Neural cell (in vitro differentiated cells): ENCODE measurements at regions not wholly inside any gene's neighbourhood (a gene's known extent, or its start where the extent isn't known, plus 50 kb on each side); places are given as distances from the start of the nearest gene placed in this dataset.

Experiments used
- H2AFZ ChIP-seq: fragments of 200-600, 300-800 bp; sonication (generic), shearing (Covaris generic); 2 replicates; pipeline ENCODE4 v1.6.0; 2014; ENCODE audit warnings: low read depth, mild to moderate bottlenecking, antibody characterized with exemption, low read length, moderate library complexity
- H3F3A ChIP-seq: fragments of 200-600 bp; shearing (Covaris generic); 2 replicates; pipeline ENCODE4 v1.6.1; 2016; ENCODE audit warnings: mild to moderate bottlenecking, moderate library complexity, mixed read lengths, antibody characterized with exemption, low read length; ENCODE audit not compliant: insufficient read depth, poor library complexity, severe bottlenecking
- H3K27ac ChIP-seq: fragments of 200-600, 300-800 bp; sonication (generic), shearing (Covaris generic); 2 replicates; pipeline ENCODE4 v1.5.1; 2014; ENCODE audit warnings: mild to moderate bottlenecking, low read length, moderate library complexity
- H3K27me3 ChIP-seq: fragments of 300-800, 200-600 bp; sonication (generic), shearing (Covaris generic); 2 replicates; pipeline ENCODE4 v1.6.0; 2014; ENCODE audit warnings: mild to moderate bottlenecking, low read depth, low read length, moderate library complexity; ENCODE audit not compliant: insufficient read depth
- H3K36me3 ChIP-seq: fragments of 300-800, 200-600 bp; sonication (generic), shearing (Covaris generic); 2 replicates; pipeline ENCODE4 v1.5.1; 2014; ENCODE audit warnings: mild to moderate bottlenecking, antibody characterized with exemption, low read length, moderate library complexity; ENCODE audit not compliant: insufficient read depth
- H3K4me2 ChIP-seq: fragments of 300-800, 200-600 bp; sonication (generic), shearing (Covaris generic); 2 replicates; pipeline ENCODE4 v1.6.0; 2014; ENCODE audit warnings: mild to moderate bottlenecking, low read length
- H3K4me3 ChIP-seq: fragments of 300-800, 200-600 bp; sonication (generic), shearing (Covaris generic); 2 replicates; pipeline ENCODE4 v1.5.1; 2014; ENCODE audit warnings: mild to moderate bottlenecking, low read length, moderate library complexity
- H3K79me2 ChIP-seq: fragments of 200-600 bp; shearing (Covaris generic); replicated peaks from 2 replicates; pipeline ENCODE4 v1.6.0; 2014; ENCODE audit warnings: mild to moderate bottlenecking, low read length, moderate library complexity; ENCODE audit not compliant: insufficient read depth
- H3K9ac ChIP-seq: fragments of 300-800, 200-600 bp; sonication (generic), shearing (Covaris generic); 2 replicates; pipeline ENCODE4 v1.6.1; 2016; ENCODE audit warnings: mild to moderate bottlenecking, low read length, mixed read lengths
- H3K9me2 ChIP-seq: fragments of 200-600 bp; shearing (Covaris generic); 2 replicates; pipeline ENCODE4 v1.6.1; 2016; ENCODE audit warnings: mild to moderate bottlenecking, low read length, mixed read lengths; ENCODE audit not compliant: insufficient read depth
- H3K9me3 ChIP-seq: fragments of 200-600, 300-800 bp; sonication (generic), shearing (Covaris generic); 2 replicates; pipeline ENCODE4 v1.6.1; 2016; ENCODE audit warnings: mild to moderate bottlenecking, mixed run types, low read length, moderate library complexity, mixed read lengths
- H4K20me1 ChIP-seq: fragments of 200-600 bp; shearing (Covaris generic); 2 replicates; pipeline ENCODE4 v1.6.1; 2016; ENCODE audit warnings: mild to moderate bottlenecking, mixed run types; ENCODE audit not compliant: insufficient read depth
- EP300 ChIP-seq: fragments of 450-650 bp; conservative IDR thresholded peaks from 2 replicates; pipeline ENCODE4 v1.6.1; 2014; ENCODE audit warnings: antibody characterized with exemption, mild to moderate bottlenecking, moderate library complexity; ENCODE audit not compliant: poor library complexity, severe bottlenecking
- EZH2 ChIP-seq: fragments of 200-600, 300-800 bp; shearing (Covaris generic), sonication (generic); IDR thresholded peaks from 2 replicates; pipeline ENCODE4 v1.6.1; 2014; ENCODE audit warnings: antibody characterized with exemption, low read length, borderline replicate concordance, mild to moderate bottlenecking; ENCODE audit not compliant: insufficient read depth, poor library complexity, severe bottlenecking
- MXI1 ChIP-seq: fragments of 450-650 bp; conservative IDR thresholded peaks from 2 replicates; pipeline ENCODE4 v1.6.1; 2014; ENCODE audit warnings: antibody characterized with exemption, mild to moderate bottlenecking; ENCODE audit not compliant: poor library complexity, severe bottlenecking
- POLR2AphosphoS5 ChIP-seq: IDR thresholded peaks from 2 replicates; pipeline ENCODE4 v1.6.1; 2012
- RAD21 ChIP-seq: fragments of 450-650 bp; conservative IDR thresholded peaks from 2 replicates; pipeline ENCODE4 v1.6.1; 2014; ENCODE audit warnings: antibody characterized with exemption, mild to moderate bottlenecking, moderate library complexity
- SMC3 ChIP-seq: fragments of 450-650 bp; conservative IDR thresholded peaks from 2 replicates; pipeline ENCODE4 v1.6.1; 2014; ENCODE audit warnings: antibody characterized with exemption, mild to moderate bottlenecking, moderate library complexity; ENCODE audit not compliant: poor library complexity
- TAF1 ChIP-seq: IDR thresholded peaks from 2 replicates; pipeline ENCODE4 v1.6.1; 2012; ENCODE audit warnings: low read depth
- TF ChIP-seq, protein P1 (sequence below): IDR thresholded peaks from 2 replicates; pipeline ENCODE4 v1.6.1; 2012; ENCODE audit warnings: borderline replicate concordance
- TF ChIP-seq, protein P2 (sequence below): fragments of 450-650 bp; IDR thresholded peaks from 2 replicates; pipeline ENCODE4 v1.5.1; 2014; ENCODE audit warnings: antibody characterized with exemption, mild to moderate bottlenecking, moderate library complexity; ENCODE audit not compliant: poor library complexity, severe bottlenecking

DNA sequence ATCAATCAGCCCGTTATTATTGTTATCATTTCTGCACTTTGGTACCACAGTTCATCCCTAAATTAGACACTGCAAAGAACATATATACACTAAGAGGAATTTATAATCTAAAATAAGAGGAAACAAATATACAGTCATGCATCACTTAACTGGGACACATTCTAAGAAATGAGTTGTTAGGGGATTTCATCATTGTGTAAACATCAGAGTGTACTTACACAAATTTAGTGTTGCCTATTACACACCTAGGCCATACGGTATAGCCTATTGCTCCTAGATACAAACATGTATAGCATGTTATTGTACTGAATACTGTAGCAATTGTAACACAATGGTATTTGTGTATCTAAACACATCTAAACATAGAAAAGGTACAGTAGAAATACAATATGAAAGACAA lies 190.5 kb downstream of the BMP4 start:
- TF ChIP-seq SMC3 (no peak), EZH2 (no peak), EP300 (no peak), TAF1 (no peak)
- TF ChIP-seq, protein P1, sequence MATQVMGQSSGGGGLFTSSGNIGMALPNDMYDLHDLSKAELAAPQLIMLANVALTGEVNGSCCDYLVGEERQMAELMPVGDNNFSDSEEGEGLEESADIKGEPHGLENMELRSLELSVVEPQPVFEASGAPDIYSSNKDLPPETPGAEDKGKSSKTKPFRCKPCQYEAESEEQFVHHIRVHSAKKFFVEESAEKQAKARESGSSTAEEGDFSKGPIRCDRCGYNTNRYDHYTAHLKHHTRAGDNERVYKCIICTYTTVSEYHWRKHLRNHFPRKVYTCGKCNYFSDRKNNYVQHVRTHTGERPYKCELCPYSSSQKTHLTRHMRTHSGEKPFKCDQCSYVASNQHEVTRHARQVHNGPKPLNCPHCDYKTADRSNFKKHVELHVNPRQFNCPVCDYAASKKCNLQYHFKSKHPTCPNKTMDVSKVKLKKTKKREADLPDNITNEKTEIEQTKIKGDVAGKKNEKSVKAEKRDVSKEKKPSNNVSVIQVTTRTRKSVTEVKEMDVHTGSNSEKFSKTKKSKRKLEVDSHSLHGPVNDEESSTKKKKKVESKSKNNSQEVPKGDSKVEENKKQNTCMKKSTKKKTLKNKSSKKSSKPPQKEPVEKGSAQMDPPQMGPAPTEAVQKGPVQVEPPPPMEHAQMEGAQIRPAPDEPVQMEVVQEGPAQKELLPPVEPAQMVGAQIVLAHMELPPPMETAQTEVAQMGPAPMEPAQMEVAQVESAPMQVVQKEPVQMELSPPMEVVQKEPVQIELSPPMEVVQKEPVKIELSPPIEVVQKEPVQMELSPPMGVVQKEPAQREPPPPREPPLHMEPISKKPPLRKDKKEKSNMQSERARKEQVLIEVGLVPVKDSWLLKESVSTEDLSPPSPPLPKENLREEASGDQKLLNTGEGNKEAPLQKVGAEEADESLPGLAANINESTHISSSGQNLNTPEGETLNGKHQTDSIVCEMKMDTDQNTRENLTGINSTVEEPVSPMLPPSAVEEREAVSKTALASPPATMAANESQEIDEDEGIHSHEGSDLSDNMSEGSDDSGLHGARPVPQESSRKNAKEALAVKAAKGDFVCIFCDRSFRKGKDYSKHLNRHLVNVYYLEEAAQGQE = no peak
- no peaks in the 10 kb centered on the region for H4K20me1 ChIP-seq
- H3K27ac ChIP-seq = no peak overlapping the region
- H3K4me3 ChIP-seq = no peak overlapping the region
- H3K79me2 ChIP-seq = no peaks in the 10 kb centered on the region
- no peaks in the 10 kb centered on the region for H3K9me3 ChIP-seq
- no peaks in the 10 kb centered on the region for H3K27me3 ChIP-seq
- H3K36me3 ChIP-seq = no peaks in the 10 kb centered on the region
- no peak overlapping the region for H3K4me2 ChIP-seq
- no peaks in the 10 kb centered on the region for H3K9me2 ChIP-seq
- no peaks in the 10 kb centered on the region for H3F3A ChIP-seq
- no peak overlapping the region for H3K9ac ChIP-seq
- no peak overlapping the region for H2AFZ ChIP-seq

DNA sequence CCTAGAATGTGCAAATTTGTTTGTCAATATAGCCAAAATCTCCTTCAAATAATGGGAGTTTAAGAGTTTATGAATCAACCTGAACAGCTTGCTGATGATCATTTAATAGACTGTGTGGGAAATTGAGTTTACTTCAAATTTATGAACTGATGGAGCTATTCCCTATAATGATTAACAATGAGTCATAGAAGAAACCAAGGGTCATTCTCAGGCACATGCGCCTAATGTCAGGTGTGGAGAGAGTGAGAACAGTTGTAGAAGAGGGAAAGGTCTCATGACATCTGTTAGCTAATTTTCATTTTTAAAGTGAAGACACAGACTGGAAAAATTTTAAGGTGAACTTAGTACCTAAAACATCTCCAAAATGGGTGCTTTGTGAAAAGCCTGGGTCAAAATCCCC lies 191.8 kb downstream of the BMP4 start:
- Histone ChIP-seq H3K36me3 (no peaks in the 10 kb centered on the region), H3K9me3 (no peaks in the 10 kb centered on the region), H2AFZ (no peak overlapping the region), H3K9me2 (no peaks in the 10 kb centered on the region), H3F3A (no peaks in the 10 kb centered on the region), H3K4me3 (no peak overlapping the region), H3K79me2 (no peaks in the 10 kb centered on the region), H3K4me2 (no peak overlapping the region), H3K27ac (no peak overlapping the region), H4K20me1 (no peaks in the 10 kb centered on the region), H3K9ac (no peak overlapping the region), H3K27me3 (no peaks in the 10 kb centered on the region)
- TF ChIP-seq TAF1 (no peak), EP300 (no peak), MXI1 (no peak), RAD21 (no peak), POLR2AphosphoS5 (no peak), SMC3 (no peak), EZH2 (no peak)
- TF ChIP-seq, protein P2, sequence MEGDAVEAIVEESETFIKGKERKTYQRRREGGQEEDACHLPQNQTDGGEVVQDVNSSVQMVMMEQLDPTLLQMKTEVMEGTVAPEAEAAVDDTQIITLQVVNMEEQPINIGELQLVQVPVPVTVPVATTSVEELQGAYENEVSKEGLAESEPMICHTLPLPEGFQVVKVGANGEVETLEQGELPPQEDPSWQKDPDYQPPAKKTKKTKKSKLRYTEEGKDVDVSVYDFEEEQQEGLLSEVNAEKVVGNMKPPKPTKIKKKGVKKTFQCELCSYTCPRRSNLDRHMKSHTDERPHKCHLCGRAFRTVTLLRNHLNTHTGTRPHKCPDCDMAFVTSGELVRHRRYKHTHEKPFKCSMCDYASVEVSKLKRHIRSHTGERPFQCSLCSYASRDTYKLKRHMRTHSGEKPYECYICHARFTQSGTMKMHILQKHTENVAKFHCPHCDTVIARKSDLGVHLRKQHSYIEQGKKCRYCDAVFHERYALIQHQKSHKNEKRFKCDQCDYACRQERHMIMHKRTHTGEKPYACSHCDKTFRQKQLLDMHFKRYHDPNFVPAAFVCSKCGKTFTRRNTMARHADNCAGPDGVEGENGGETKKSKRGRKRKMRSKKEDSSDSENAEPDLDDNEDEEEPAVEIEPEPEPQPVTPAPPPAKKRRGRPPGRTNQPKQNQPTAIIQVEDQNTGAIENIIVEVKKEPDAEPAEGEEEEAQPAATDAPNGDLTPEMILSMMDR = no peak
- TF ChIP-seq, protein P1 = no peak
